HepG2 (cell line): ENCODE measurements at regions not wholly inside any gene's neighbourhood (a gene's known extent, or its start where the extent isn't known, plus 50 kb on each side); places are given as distances from the start of the nearest gene placed in this dataset.

Experiments used
- ATAC-seq: fragments of 200-7000 bp; cut with Tn5 transposase; 3 replicates; pipeline ENCODE4 v1.9.1; 2020; ENCODE audit warnings: mild to moderate bottlenecking, moderate library complexity
- BruUV-seq: library from RNA; stranded (reverse); fragments of 400-500 nt; replicated peaks from 2 replicates; lab custom pipeline; 2021; lab: Mats Ljungman, UMichigan
- CTCF ChIA-PET: fragments of 300-600 bp; formaldehyde crosslinking; extraction: SDS; loops from one replicate; lab custom pipeline; 2021; ENCODE audit warnings: low total read pairs, inconsistent platforms, low intra/inter-chr PET ratio; lab: Yijun Ruan, JAX
- POLR2A ChIA-PET: fragments of 350-600 bp; sonication (Branson Sonifier 250); formaldehyde crosslinking; loops from one replicate; lab custom pipeline; 2020; ENCODE audit warnings: antibody characterized with exemption, inconsistent platforms; lab: Yijun Ruan, JAX
- DNase-seq: peaks from one replicate; pipeline ENCODE4 v3.0.0-alpha.2; 2015; ENCODE audit warnings: low spot score
- FAIRE-seq: peaks from 3 replicates; lab custom pipeline; 2011; peaks lifted over from hg19 to GRCh38; lab: Jason Lieb, UNC
- H2AFZ ChIP-seq: one replicate; pipeline ENCODE4 v1.6.1; 2011; ENCODE audit warnings: low read length, inconsistent platforms
- H3K27ac ChIP-seq: fragments of 300-600 bp; 3 replicates; pipeline ENCODE4 v1.8.0; 2011; ENCODE audit warnings: mixed run types, mild to moderate bottlenecking, mixed read lengths, low read length, inconsistent platforms; ENCODE audit not compliant: insufficient read depth; ENCODE audit errors: extremely low read length
- H3K27me3 ChIP-seq, 2 experiments: fragments of 200-600 bp in 1 of 2; 2 replicates in 1 of 2; 3 replicates in 1 of 2; pipeline versions ENCODE4 v1.6.0 to v1.8.0; 2011; ENCODE audit warnings: low read length in 2 of 2, mild to moderate bottlenecking in 2 of 2, moderate library complexity in 2 of 2, inconsistent platforms in 1 of 2; ENCODE audit not compliant: insufficient read depth in 2 of 2, control insufficient read depth in 1 of 2
- H3K36me3 ChIP-seq, 2 experiments: fragments of 200-600 bp in 1 of 2; replicated peaks in 1 of 2; 2 replicates in 1 of 2; 3 replicates in 1 of 2; pipeline versions ENCODE4 v1.5.1 to v1.8.0; 2011; ENCODE audit warnings: low read length in 2 of 2, inconsistent platforms in 1 of 2; ENCODE audit not compliant: insufficient read depth in 2 of 2, control insufficient read depth in 1 of 2
- H3K4me1 ChIP-seq: 2 replicates; pipeline ENCODE4 v1.5.1; 2012; ENCODE audit warnings: low read length, inconsistent platforms; ENCODE audit not compliant: insufficient read depth
- H3K4me2 ChIP-seq: 2 replicates; pipeline ENCODE4 v1.6.0; 2011; ENCODE audit warnings: low read depth, low read length, inconsistent platforms
- H3K4me3 ChIP-seq, 3 experiments: fragments of 200-600 bp in 1 of 3; sonication (generic), shearing (Covaris generic) in 1 of 3; replicated peaks in 1 of 3; 2 replicates each; pipeline ENCODE4 v1.5.1; 2011 to 2016; ENCODE audit warnings: low read length in 3 of 3, inconsistent platforms in 2 of 3, low read depth in 2 of 3, mild to moderate bottlenecking in 2 of 3, control low read depth in 1 of 3, mixed read lengths in 1 of 3; ENCODE audit not compliant: insufficient read depth in 1 of 3
- H3K79me2 ChIP-seq: one replicate; pipeline ENCODE4 v1.6.1; 2011; ENCODE audit warnings: low read length, inconsistent platforms; ENCODE audit not compliant: insufficient read depth
- H3K9ac ChIP-seq: 2 replicates; pipeline ENCODE4 v1.6.0; 2011; ENCODE audit warnings: mild to moderate bottlenecking, low read depth, low read length, inconsistent platforms; ENCODE audit not compliant: insufficient read depth
- H3K9me3 ChIP-seq: 2 replicates; pipeline ENCODE4 v1.5.1; 2012; ENCODE audit warnings: mild to moderate bottlenecking, low read length
- H4K20me1 ChIP-seq: 2 replicates; pipeline ENCODE4 v1.6.0; 2011; ENCODE audit warnings: inconsistent platforms, mild to moderate bottlenecking, low read length, moderate library complexity; ENCODE audit not compliant: insufficient read depth
- CEBPB ChIP-seq: IDR thresholded peaks from 2 replicates; pipeline ENCODE4 v1.6.1; 2011; ENCODE audit warnings: low read depth, low read length, improper control_type of control experiment, borderline replicate concordance
- CEBPG ChIP-seq: IDR thresholded peaks from 2 replicates; pipeline ENCODE4 v1.6.1; 2016
- EP300 ChIP-seq, 3 experiments: sonication (generic) in 1 of 3; formaldehyde crosslinking in 1 of 3; IDR thresholded peaks; 2 replicates each; pipeline versions ENCODE4 v1.5.1 to v1.6.1; 2011 to 2020; ENCODE audit warnings: low read depth in 2 of 3, low read length in 2 of 3, borderline replicate concordance in 1 of 3, improper control_type of control experiment in 1 of 3, mild to moderate bottlenecking in 1 of 3, missing genetic modification reagents in 1 of 3, moderate library complexity in 1 of 3
- ETS1 ChIP-seq: sonication (generic); formaldehyde crosslinking; IDR thresholded peaks from 2 replicates; pipeline ENCODE4 v1.4.0; 2020; ENCODE audit warnings: missing genetic modification reagents
- GATAD2A ChIP-seq: IDR thresholded peaks from 2 replicates; pipeline ENCODE4 v1.6.1; 2016
- NONO ChIP-seq, 2 experiments: fragments of 450-650 bp in 1 of 2; sonication (generic) in 1 of 2; formaldehyde crosslinking in 1 of 2; IDR thresholded peaks in 1 of 2; conservative IDR thresholded peaks in 1 of 2; 2 replicates each; pipeline versions ENCODE4 v1.6.1 to v1.8.0; 2017 to 2022; ENCODE audit warnings: mild to moderate bottlenecking in 1 of 2, missing genetic modification reagents in 1 of 2, moderate library complexity in 1 of 2
- PITX1 ChIP-seq: sonication (generic); formaldehyde crosslinking; IDR thresholded peaks from 2 replicates; pipeline ENCODE4 v1.5.1; 2020; ENCODE audit warnings: mild to moderate bottlenecking, missing genetic modification reagents
- TFAP4 ChIP-seq: sonication (generic); IDR thresholded peaks from 2 replicates; pipeline ENCODE4 v1.6.1; 2016; ENCODE audit warnings: low read depth, borderline replicate concordance
- ZMYM4 ChIP-seq: sonication (generic); formaldehyde crosslinking; IDR thresholded peaks from 2 replicates; pipeline ENCODE4 v1.8.1; 2023; ENCODE audit warnings: mild to moderate bottlenecking, missing genetic modification reagents
- ZNF263 ChIP-seq: sonication (generic); formaldehyde crosslinking; IDR thresholded peaks from 2 replicates; pipeline ENCODE4 v1.4.0; 2020; ENCODE audit warnings: missing genetic modification reagents
- ZNF326 ChIP-seq: sonication (generic); formaldehyde crosslinking; IDR thresholded peaks from 2 replicates; pipeline ENCODE4 v1.4.0; 2020; ENCODE audit warnings: missing genetic modification reagents, borderline replicate concordance
- ZNF484 ChIP-seq: sonication (generic); formaldehyde crosslinking; IDR thresholded peaks from 2 replicates; pipeline ENCODE4 v1.5.1; 2020; ENCODE audit warnings: mild to moderate bottlenecking, low read depth, missing genetic modification reagents, borderline replicate concordance
- ZNF501 ChIP-seq: sonication (generic); formaldehyde crosslinking; IDR thresholded peaks from 2 replicates; pipeline ENCODE4 v1.5.1; 2020; ENCODE audit warnings: mild to moderate bottlenecking, moderate library complexity, missing genetic modification reagents
- WGBS: methylation state at CpG from one replicate; pipeline ENCODE4 v1.1.6; 2017; ENCODE audit warnings: low lambda C conversion rate; 5-methylcytosine and 5-hydroxymethylcytosine counted together
- in situ Hi-C: cut with HindIII; loops from 2 replicates; pipeline ENCODE4 v1.10.0; 2017; ENCODE audit warnings: low pct_unique_long_range_greater_than_20kb; ENCODE audit not compliant: extremely low pct_ligation_motif_present
- intact Hi-C: fragments of 100-400 bp; cut with micrococcal nuclease; formaldehyde crosslinking; loops from one replicate; pipeline ENCODE4 v1.10.0; 2022; ENCODE audit not compliant: unreplicated experiment

GRCh38 chr6:113432521-113433334 lies 424.4 kb upstream of the MARCKS start:
- Histone ChIP-seq H3K4me3 (no peak overlapping the region), H3K27ac (no peak overlapping the region), H3K9me3 (no peaks in the 10 kb centered on the region), H3K27me3 (no peaks in the 10 kb centered on the region), H3K79me2 (no peaks in the 10 kb centered on the region), H3K4me1 (peaks cover 20% of the 10 kb centered on the region), H3K9ac (no peak overlapping the region), H2AFZ (no peak overlapping the region), H3K36me3 (no peaks in the 10 kb centered on the region), H4K20me1 (no peaks in the 10 kb centered on the region), H3K4me2 (no peak overlapping the region)
- no peak for DNase-seq
- no TSS peak for BruUV-seq
- TF ChIP-seq ZNF484 (CRISPR knock-in tag) (no peak), ZMYM4 (CRISPR knock-in tag) (no peak), ZNF326 (CRISPR knock-in tag) (no peak)
- ATAC-seq = peak; percentile 45
- ChIA-PET POLR2A (no interaction called here), CTCF (no interaction called here)
- no peak for FAIRE-seq
- intact Hi-C loops = loop anchor here (5.0 kb wide), 1 partner anchor 315 kb away; no protein-coding TSS in a partner anchor
- in situ Hi-C loops = no loop called here
- WGBS = 7% methylated on average over 1 of the region's 1 CpG

- Histone ChIP-seq H3K36me3 (no peaks in the 10 kb centered on the region), H3K4me1 (peaks cover 13% of the 10 kb centered on the region), H3K9ac (no peak overlapping the region), H3K9me3 (no peaks in the 10 kb centered on the region)
- 12% methylated on average over 6 of the region's 6 CpGs for WGBS
- intact Hi-C loops = loop anchor here (5.0 kb wide), 1 partner anchor 316 kb away; no protein-coding TSS in a partner anchor
- CTCF ChIA-PET = no interaction called here
- no peak for TF ChIP-seq PITX1
- no peak for TF ChIP-seq ETS1 (CRISPR knock-in tag)
- peak; percentile 51; the same call in 1 of the 2 replicates for TF ChIP-seq TFAP4
- peak; percentile 81; the same call in 1 of the 2 replicates for TF ChIP-seq CEBPB
- TF ChIP-seq EP300 (IDR thresholded peaks at IDR 0.05; ENCODE audit: low read depth in 2 of 2, low read length in 2 of 2) = peak in 1 of 2 experiments; percentile 13; a peak in 1 of 4 replicates
- no peak for TF ChIP-seq EP300 (CRISPR knock-in tag; IDR thresholded peaks at IDR 0.05; ENCODE audit: borderline replicate concordance)
- no peak for TF ChIP-seq ZNF501
- TF ChIP-seq CEBPG (CRISPR knock-in tag) = peak; percentile 47; the same call in 1 of the 2 replicates
- TF ChIP-seq ZNF263 = peak; percentile 80
- TF ChIP-seq NONO (IDR thresholded peaks at IDR 0.05) = no peak
- TF ChIP-seq NONO (CRISPR knock-in tag; conservative IDR thresholded peaks at IDR 0.05) = 0 out of 2 replicates have a peak, but pooled peaks have one; percentile 9
- no peak for TF ChIP-seq GATAD2A
- TF ChIP-seq, all 625 proteins: peak for 6
- no peak overlapping the region for H2AFZ ChIP-seq
- DNase-seq = peak; percentile 34
- H3K4me2 ChIP-seq = no peak overlapping the region
- no peak overlapping the region for H3K27ac ChIP-seq
- H3K4me3 ChIP-seq = no peak overlapping the region
- FAIRE-seq = no peak
- ATAC-seq = peak; percentile 82
- no peaks in the 10 kb centered on the region for H3K27me3 ChIP-seq
- POLR2A ChIA-PET = no interaction called here
- in situ Hi-C loops = no loop called here
- BruUV-seq = no TSS peak
- H3K79me2 ChIP-seq = no peaks in the 10 kb centered on the region
- H4K20me1 ChIP-seq = no peaks in the 10 kb centered on the region
Observed at GRCh38 chr6:113433335-113433991, 423.7 kb upstream of the MARCKS start.
